PC-3 (cell line): ENCODE measurements at regions not wholly inside any gene's neighbourhood (a gene's known extent, or its start where the extent isn't known, plus 50 kb on each side); places are given as distances from the start of the nearest gene placed in this dataset.

Experiments
- ATAC-seq: fragments of 200-7000 bp; cut with Tn5 transposase; 2 replicates; pipeline ENCODE4 v1.9.1; 2020; ENCODE audit warnings: mild to moderate bottlenecking, moderate library complexity
- BruUV-seq: library from RNA; stranded (reverse); fragments of 400-500 nt; replicated peaks from 2 replicates; lab custom pipeline; 2021; lab: Mats Ljungman, UMichigan
- CTCF ChIA-PET: fragments of 300-600 bp; sonication (Branson Sonifier 250); formaldehyde crosslinking; loops from one replicate; lab custom pipeline; 2022; ENCODE audit warnings: antibody characterized with exemption; lab: Charles Lee
- POLR2A ChIA-PET: fragments of 300-600 bp; sonication (Branson Sonifier 250); formaldehyde crosslinking; loops from one replicate; lab custom pipeline; 2022; ENCODE audit warnings: antibody characterized with exemption; ENCODE audit not compliant: unreplicated experiment; lab: Charles Lee
- DNase-seq: peaks from one replicate; pipeline ENCODE4 v3.0.0-alpha.2; 2015
- H2AFZ ChIP-seq: fragments of 300-600 bp; sonication (generic); 2 replicates; pipeline ENCODE4 v1.6.0; 2016; ENCODE audit warnings: antibody characterized with exemption, low read length
- H3F3A ChIP-seq: fragments of 300-600 bp; sonication (generic); one replicate; pipeline ENCODE4 v1.6.0; 2017; ENCODE audit warnings: antibody characterized with exemption, low read length, control low read depth, mild to moderate bottlenecking; ENCODE audit not compliant: unreplicated experiment
- H3K27ac ChIP-seq: fragments of 300-600 bp; sonication (generic); 2 replicates; pipeline ENCODE4 v1.5.1; 2016; ENCODE audit warnings: mild to moderate bottlenecking, low read length
- H3K27me3 ChIP-seq: fragments of 300-600 bp; sonication (generic); 2 replicates; pipeline ENCODE4 v1.6.1; 2016; ENCODE audit warnings: low read length, mixed read lengths
- H3K36me3 ChIP-seq: fragments of 300-600 bp; sonication (generic); 2 replicates; pipeline ENCODE4 v1.6.1; 2016; ENCODE audit warnings: low read depth, mixed run types, low read length, mixed read lengths
- H3K4me1 ChIP-seq: fragments of 300-600 bp; sonication (generic); 2 replicates; pipeline ENCODE4 v1.5.1; 2016; ENCODE audit warnings: low read length; ENCODE audit not compliant: insufficient read depth
- H3K4me2 ChIP-seq: fragments of 300-600 bp; sonication (generic); 2 replicates; pipeline ENCODE4 v1.6.0; 2016; ENCODE audit warnings: low read length
- H3K4me3 ChIP-seq: fragments of 300-600 bp; sonication (generic); 2 replicates; pipeline ENCODE4 v1.5.1; 2016; ENCODE audit warnings: mild to moderate bottlenecking, low read length, mixed read lengths
- H3K79me2 ChIP-seq: fragments of 300-600 bp; sonication (generic); 2 replicates; pipeline ENCODE4 v1.6.1; 2017; ENCODE audit warnings: low read length, mixed read lengths
- H3K9ac ChIP-seq: fragments of 300-600 bp; sonication (generic); 2 replicates; pipeline ENCODE4 v1.6.0; 2016; ENCODE audit warnings: mild to moderate bottlenecking, low read length
- H3K9me2 ChIP-seq: fragments of 300-600 bp; sonication (generic); replicated peaks from 2 replicates; pipeline ENCODE4 v1.6.1; 2016; ENCODE audit warnings: mixed run types, low read length, mixed read lengths
- H3K9me3 ChIP-seq: fragments of 300-600 bp; sonication (generic); 2 replicates; pipeline ENCODE4 v1.6.1; 2016; ENCODE audit warnings: low read length, mixed read lengths
- H4K20me1 ChIP-seq: fragments of 300-600 bp; sonication (generic); 2 replicates; pipeline ENCODE4 v1.6.1; 2016; ENCODE audit warnings: low read length, mixed read lengths
- CTCF ChIP-seq: fragments of 300-600 bp; sonication (generic); conservative IDR thresholded peaks from 2 replicates; pipeline ENCODE4 v1.5.1; 2017; ENCODE audit warnings: antibody characterized with exemption, low read depth, mild to moderate bottlenecking, low read length
- EZH2 ChIP-seq: fragments of 300-600 bp; sonication (generic); IDR thresholded peaks from one replicate; pipeline ENCODE4 v1.6.1; 2017; ENCODE audit warnings: antibody characterized with exemption, mild to moderate bottlenecking, low read length; ENCODE audit not compliant: unreplicated experiment
- EZH2phosphoT487 ChIP-seq: fragments of 300-600 bp; sonication (generic); IDR thresholded peaks from 2 replicates; pipeline ENCODE4 v1.6.1; 2018; ENCODE audit warnings: mild to moderate bottlenecking, antibody characterized with exemption, low read length, borderline replicate concordance
- intact Hi-C: fragments of 100-400 bp; cut with micrococcal nuclease; formaldehyde crosslinking; loops from 2 replicates; pipeline ENCODE4 v1.9.0; 2023

GRCh38 chr5:25948278-25948677 lies 1090.1 kb downstream of the CDH9 start:
- H4K20me1 ChIP-seq, result no peaks in the 10 kb centered on the region
- no peak for ATAC-seq
- intact Hi-C loops, result no loop called here
- no peak for TF ChIP-seq EZH2phosphoT487
- no peak overlapping the region for H3K4me2 ChIP-seq
- H3K9me2 ChIP-seq, result no peaks in the 10 kb centered on the region
- no peaks in the 10 kb centered on the region for H3K79me2 ChIP-seq
- no peak for DNase-seq
- no peak overlapping the region for H2AFZ ChIP-seq
- H3K27ac ChIP-seq, result no peak overlapping the region
- H3K4me1 ChIP-seq, result 0 out of 2 replicates have a peak, but pooled peaks cover 5% of the 10 kb centered on the region
- ChIA-PET CTCF (no interaction called here), POLR2A (no interaction called here)
- H3F3A ChIP-seq, result no peaks in the 10 kb centered on the region
- H3K9ac ChIP-seq, result no peak overlapping the region
- H3K36me3 ChIP-seq, result no peaks in the 10 kb centered on the region
- no TSS peak for BruUV-seq
- no peaks in the 10 kb centered on the region for H3K9me3 ChIP-seq
- H3K4me3 ChIP-seq, result no peak overlapping the region
- H3K27me3 ChIP-seq, result no peaks in the 10 kb centered on the region

GRCh38 chr5:25944786-25945185 lies 1093.6 kb downstream of the CDH9 start:
- Histone ChIP-seq H3K4me1 (0 out of 2 replicates have a peak, but pooled peaks cover 5% of the 10 kb centered on the region), H3K79me2 (no peaks in the 10 kb centered on the region), H3K4me3 (no peak overlapping the region), H3F3A (no peaks in the 10 kb centered on the region), H3K27me3 (no peaks in the 10 kb centered on the region), H3K36me3 (no peaks in the 10 kb centered on the region), H3K27ac (no peak overlapping the region), H3K9me3 (no peaks in the 10 kb centered on the region), H3K9ac (no peak overlapping the region), H4K20me1 (no peaks in the 10 kb centered on the region), H3K9me2 (no peaks in the 10 kb centered on the region), H3K4me2 (no peak overlapping the region), H2AFZ (no peak overlapping the region)
- no TSS peak for BruUV-seq
- intact Hi-C loops, result no loop called here
- DNase-seq (no peak), ATAC-seq (no peak)
- CTCF ChIA-PET, result no interaction called here
- TF ChIP-seq EZH2phosphoT487 (no peak), EZH2 (no peak), CTCF (no peak)
- POLR2A ChIA-PET, result no interaction called here

GRCh38 chr5:25909163-25909562 lies 1129.2 kb downstream of the CDH9 start:
- no peaks in the 10 kb centered on the region for H3K9me3 ChIP-seq

GRCh38 chr5:25905646-25906045 lies 1132.7 kb downstream of the CDH9 start:
- no peaks in the 10 kb centered on the region for H3F3A ChIP-seq
- no peak overlapping the region for H3K4me3 ChIP-seq
- no peak overlapping the region for H3K9ac ChIP-seq
- no peaks in the 10 kb centered on the region for H3K36me3 ChIP-seq
- no peak for ATAC-seq
- no peaks in the 10 kb centered on the region for H3K27me3 ChIP-seq
- CTCF ChIA-PET, result no interaction called here
- H3K27ac ChIP-seq, result no peak overlapping the region
- H3K79me2 ChIP-seq, result no peaks in the 10 kb centered on the region
- no peak for TF ChIP-seq CTCF
- TF ChIP-seq EZH2phosphoT487, result no peak
- TF ChIP-seq EZH2, result no peak
- H3K4me1 ChIP-seq, result no peaks in the 10 kb centered on the region
- no peaks in the 10 kb centered on the region for H3K9me2 ChIP-seq
- BruUV-seq, result no TSS peak
- H3K4me2 ChIP-seq, result no peak overlapping the region
- no peaks in the 10 kb centered on the region for H3K9me3 ChIP-seq
- no peak overlapping the region for H2AFZ ChIP-seq
- DNase-seq, result no peak
- intact Hi-C loops, result no loop called here
- POLR2A ChIA-PET, result no interaction called here
- H4K20me1 ChIP-seq, result no peaks in the 10 kb centered on the region

More at GRCh38 chr5:25909163-25909562, 1129.2 kb downstream of the CDH9 start:
- H3K4me1 ChIP-seq, result no peaks in the 10 kb centered on the region
- H3K79me2 ChIP-seq, result no peaks in the 10 kb centered on the region
- H2AFZ ChIP-seq, result no peak overlapping the region
- H3K27ac ChIP-seq, result no peak overlapping the region
- ChIA-PET CTCF (no interaction called here), POLR2A (no interaction called here)
- no peak overlapping the region for H3K4me2 ChIP-seq
- no peaks in the 10 kb centered on the region for H3K9me2 ChIP-seq
- no peak for TF ChIP-seq EZH2
- no peak overlapping the region for H3K9ac ChIP-seq
- no peaks in the 10 kb centered on the region for H3K36me3 ChIP-seq
- no TSS peak for BruUV-seq
- DNase-seq (no peak), ATAC-seq (no peak)
- intact Hi-C loops, result no loop called here
- H3K27me3 ChIP-seq, result no peaks in the 10 kb centered on the region
- no peaks in the 10 kb centered on the region for H4K20me1 ChIP-seq
- no peaks in the 10 kb centered on the region for H3F3A ChIP-seq
- H3K4me3 ChIP-seq, result no peak overlapping the region
